HG03520 (cell line): ENCODE measurements at regions not wholly inside any gene's neighbourhood (a gene's known extent, or its start where the extent isn't known, plus 50 kb on each side); places are given as distances from the start of the nearest gene placed in this dataset.
"Not testable (repeated sequence)": the region's sequence is repeated elsewhere in the genome, so short reads cannot be mapped to it uniquely, and the experiment has no call there.

Experiments
- ATAC-seq: cut with Tn5 transposase; IDR thresholded peaks from one replicate; pipeline ENCODE4 v1.9.1; 2021; ENCODE audit warnings: mild to moderate bottlenecking, moderate library complexity; ENCODE audit not compliant: unreplicated experiment

GRCh38 chr3:177249203-177249602 is 51.9 kb upstream of the TBL1XR1 start:
- ATAC-seq: no peak

GRCh38 chr3:177250151-177250550 is 52.9 kb upstream of the TBL1XR1 start:
- ATAC-seq: no peak

GRCh38 chr3:177251755-177252154 is 54.5 kb upstream of the TBL1XR1 start:
- no peak for ATAC-seq

GRCh38 chr3:177257006-177257405 is 59.7 kb upstream of the TBL1XR1 start:
- no peak for ATAC-seq

GRCh38 chr3:177257625-177258024 is 60.3 kb upstream of the TBL1XR1 start:
- no peak for ATAC-seq

GRCh38 chr3:177262396-177262795 is 65.1 kb upstream of the TBL1XR1 start:
- no peak for ATAC-seq

- ATAC-seq: no peak
These were observed 66.5 kb upstream of the TBL1XR1 start for GRCh38 chr3:177263615-177264368.

- ATAC-seq: not testable (repeated sequence)
These were observed 74.7 kb upstream of the TBL1XR1 start for GRCh38 chr3:177271811-177272501.

GRCh38 chr3:177278016-177278415 is 80.7 kb upstream of the TBL1XR1 start:
- ATAC-seq: no peak

- no peak for ATAC-seq
These were observed 82.0 kb upstream of the TBL1XR1 start for GRCh38 chr3:177279118-177279815.

GRCh38 chr3:177281292-177282118 is 84.2 kb upstream of the TBL1XR1 start:
- no peak for ATAC-seq

- ATAC-seq: no peak
These were observed 84.9 kb upstream of the TBL1XR1 start for GRCh38 chr3:177282119-177282655.

- no peak for ATAC-seq
These were observed 86.7 kb upstream of the TBL1XR1 start for GRCh38 chr3:177283983-177284382.

GRCh38 chr3:177284383-177284881 is 87.2 kb upstream of the TBL1XR1 start:
- ATAC-seq: no peak

GRCh38 chr3:177286034-177286433 is 88.8 kb upstream of the TBL1XR1 start:
- no peak for ATAC-seq

- ATAC-seq: no peak
These were observed 89.9 kb upstream of the TBL1XR1 start for GRCh38 chr3:177287231-177287630.

GRCh38 chr3:177290633-177291032 is 93.4 kb upstream of the TBL1XR1 start:
- ATAC-seq: no peak

- no peak for ATAC-seq
These were observed 96.9 kb upstream of the TBL1XR1 start for GRCh38 chr3:177294221-177294620.

- ATAC-seq: no peak
These were observed 97.8 kb upstream of the TBL1XR1 start for GRCh38 chr3:177295116-177295515.

- ATAC-seq: no peak
These were observed 102.0 kb upstream of the TBL1XR1 start for GRCh38 chr3:177299250-177299649.
